Activated naive CD4-positive, alpha-beta T cell treated with anti-CD3 and anti-CD28 coated beads for 36 hours (primary cell): ENCODE measurements at regions not wholly inside any gene's neighbourhood (a gene's known extent, or its start where the extent isn't known, plus 50 kb on each side); places are given as distances from the start of the nearest gene placed in this dataset.

Source experiments
- CTCF ChIA-PET: fragments of 350-600 bp; sonication (Branson Sonifier 250); formaldehyde crosslinking; loops from one replicate; lab custom pipeline; 2021; ENCODE audit warnings: antibody characterized with exemption; lab: Charles Lee
- DNase-seq: peaks from one replicate; pipeline ENCODE4 v3.0.0-alpha.2; 2020
- H3K27ac Mint-ChIP-seq: one replicate; pipeline ENCODE4 v1.8.0; 2021; ENCODE audit warnings: mild to moderate bottlenecking, mixed read lengths
- H3K27me3 Mint-ChIP-seq: one replicate; pipeline ENCODE4 v1.8.0; 2021; ENCODE audit warnings: low read depth, mixed read lengths
- H3K36me3 Mint-ChIP-seq: one replicate; pipeline ENCODE4 v1.8.0; 2021; ENCODE audit warnings: low read depth, mixed read lengths
- H3K4me1 Mint-ChIP-seq: one replicate; pipeline ENCODE4 v1.8.0; 2021; ENCODE audit warnings: low read depth, mixed read lengths
- H3K4me3 Mint-ChIP-seq: one replicate; pipeline ENCODE4 v1.8.0; 2021; ENCODE audit warnings: mild to moderate bottlenecking, moderate library complexity, mixed read lengths
- H3K9me3 Mint-ChIP-seq: one replicate; pipeline ENCODE4 v1.8.0; 2021; ENCODE audit warnings: mixed read lengths
- intact Hi-C: fragments of 100-400 bp; cut with micrococcal nuclease; formaldehyde crosslinking; loops from one replicate; pipeline ENCODE4 v1.15.1; 2023

DNA sequence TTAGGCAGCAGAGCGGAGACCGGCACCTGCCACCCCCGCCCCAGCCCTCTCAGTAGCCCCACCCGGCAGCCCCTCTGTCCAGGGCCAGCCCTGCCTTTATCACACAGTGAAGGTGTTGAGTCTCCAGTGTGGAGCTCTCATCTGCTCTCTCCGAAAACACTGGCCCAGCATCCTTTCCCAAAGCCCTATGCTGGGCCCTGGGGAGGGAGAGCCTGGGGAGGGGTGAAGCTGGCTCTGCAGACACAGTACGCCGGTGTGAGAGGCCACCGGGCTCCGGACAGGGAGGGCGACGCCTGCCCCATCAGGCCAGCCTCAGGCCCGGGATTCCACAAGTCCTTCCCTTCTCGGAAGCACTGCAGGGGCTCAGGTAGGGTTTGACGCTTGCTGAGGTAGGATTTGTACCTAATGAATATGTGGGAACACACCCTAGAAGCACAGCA, 186.9 kb downstream of the ERMARD start:
- no peaks in the 10 kb centered on the region for H3K36me3 Mint-ChIP-seq
- H3K4me3 Mint-ChIP-seq = no peak overlapping the region
- CTCF ChIA-PET = no interaction called here
- no peak overlapping the region for H3K27ac Mint-ChIP-seq
- H3K4me1 Mint-ChIP-seq = no peaks in the 10 kb centered on the region
- H3K27me3 Mint-ChIP-seq = peaks cover 2% of the 10 kb centered on the region
- peaks cover 2% of the 10 kb centered on the region for H3K9me3 Mint-ChIP-seq
- intact Hi-C loops = no loop called here
- DNase-seq = no peak

DNA sequence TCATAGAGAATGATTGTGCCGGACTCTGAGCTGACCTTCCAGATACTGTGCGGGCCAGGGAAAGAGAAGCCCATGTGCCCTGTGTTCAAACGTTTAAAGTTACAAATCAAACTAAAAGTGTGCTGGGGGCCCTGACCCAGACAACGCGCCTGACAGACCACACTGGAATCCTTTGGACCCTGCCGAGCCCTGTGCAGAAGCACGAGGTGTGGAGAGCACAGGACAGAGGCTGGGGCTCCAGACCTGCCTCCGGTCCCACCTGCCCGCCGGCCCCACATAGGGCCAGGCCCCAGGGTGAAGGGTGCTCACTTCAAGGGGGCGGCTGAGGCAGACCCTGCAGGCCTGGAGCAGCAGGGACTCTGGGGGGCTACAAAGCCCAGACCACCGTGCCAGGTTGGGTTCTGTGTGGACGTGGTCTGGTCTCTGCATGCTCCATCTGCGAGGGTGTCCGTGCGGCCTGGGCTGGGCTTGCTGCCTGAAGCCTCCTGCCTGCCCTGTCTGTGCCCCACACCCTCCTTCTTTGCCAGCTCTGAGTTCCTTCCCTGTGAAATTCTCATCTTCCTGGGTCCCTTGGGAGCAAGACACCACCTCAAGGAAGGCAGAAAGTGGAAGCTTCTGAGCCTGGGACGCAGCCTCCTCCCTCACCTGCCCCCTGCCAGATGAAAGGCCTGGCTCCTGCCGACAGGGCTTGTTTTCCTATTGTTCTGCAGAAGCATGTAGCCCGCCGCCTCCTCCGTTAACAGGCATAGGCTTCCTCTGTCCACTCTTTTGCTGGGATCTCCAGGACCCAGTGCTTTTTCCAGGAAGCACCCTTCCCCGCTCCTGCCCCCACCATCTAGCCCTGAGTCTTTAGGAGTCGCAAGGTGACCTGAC, 186.2 kb downstream of the ERMARD start:
- CTCF ChIA-PET = no interaction called here
- peaks cover 2% of the 10 kb centered on the region for H3K27me3 Mint-ChIP-seq
- H3K4me1 Mint-ChIP-seq = no peaks in the 10 kb centered on the region
- intact Hi-C loops = no loop called here
- no peak for DNase-seq
- no peaks in the 10 kb centered on the region for H3K36me3 Mint-ChIP-seq
- H3K4me3 Mint-ChIP-seq = no peak overlapping the region
- H3K9me3 Mint-ChIP-seq = no peaks in the 10 kb centered on the region
- no peak overlapping the region for H3K27ac Mint-ChIP-seq

DNA sequence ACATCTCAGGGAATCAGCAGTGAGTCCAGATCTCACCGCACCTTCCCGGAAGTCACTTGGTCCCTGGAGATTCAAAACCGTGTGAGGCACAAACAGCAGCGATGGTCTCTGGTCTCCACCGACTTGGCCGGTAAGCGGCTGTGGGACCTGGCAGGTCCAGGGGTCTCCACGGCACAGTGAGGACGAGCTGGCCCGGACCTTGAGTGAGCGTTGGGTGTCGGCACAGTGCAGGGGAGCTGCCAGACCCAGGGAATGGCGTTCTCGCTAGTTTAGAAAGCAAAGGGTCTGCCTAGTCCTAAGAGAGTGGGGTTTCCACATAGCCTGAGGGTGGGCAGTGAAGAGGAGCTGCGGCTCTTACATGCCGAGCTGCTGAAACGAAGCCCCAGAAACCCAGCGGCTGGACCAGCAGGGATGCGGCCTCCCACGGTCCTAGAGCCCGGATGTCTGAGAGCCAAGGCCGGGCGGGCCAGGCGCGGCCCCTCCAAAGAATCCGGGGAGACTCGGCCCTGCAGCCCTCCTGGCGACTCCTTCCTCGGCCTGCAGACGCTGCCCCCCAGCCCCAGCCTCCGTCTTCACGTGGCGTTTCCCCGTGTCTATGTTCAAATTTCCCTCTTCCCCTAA, 185.0 kb downstream of the ERMARD start:
- Mint-ChIP-seq H3K9me3 (no peaks in the 10 kb centered on the region), H3K36me3 (no peaks in the 10 kb centered on the region), H3K4me1 (no peaks in the 10 kb centered on the region), H3K4me3 (no peak overlapping the region), H3K27ac (no peak overlapping the region), H3K27me3 (no peaks in the 10 kb centered on the region)
- intact Hi-C loops = no loop called here
- no peak for DNase-seq
- CTCF ChIA-PET = interaction anchor here (0.7 kb wide), 1 partner anchor 9 kb away, joined by 3 read pairs; no protein-coding TSS in a partner anchor

GRCh38 chr6:169935861-169936260, 184.4 kb downstream of the ERMARD start:
- no peaks in the 10 kb centered on the region for H3K27me3 Mint-ChIP-seq
- no peak overlapping the region for H3K27ac Mint-ChIP-seq
- CTCF ChIA-PET = no interaction called here
- H3K4me1 Mint-ChIP-seq = no peaks in the 10 kb centered on the region
- H3K9me3 Mint-ChIP-seq = no peaks in the 10 kb centered on the region
- H3K36me3 Mint-ChIP-seq = no peaks in the 10 kb centered on the region
- intact Hi-C loops = no loop called here
- DNase-seq = no peak
- H3K4me3 Mint-ChIP-seq = no peak overlapping the region

DNA sequence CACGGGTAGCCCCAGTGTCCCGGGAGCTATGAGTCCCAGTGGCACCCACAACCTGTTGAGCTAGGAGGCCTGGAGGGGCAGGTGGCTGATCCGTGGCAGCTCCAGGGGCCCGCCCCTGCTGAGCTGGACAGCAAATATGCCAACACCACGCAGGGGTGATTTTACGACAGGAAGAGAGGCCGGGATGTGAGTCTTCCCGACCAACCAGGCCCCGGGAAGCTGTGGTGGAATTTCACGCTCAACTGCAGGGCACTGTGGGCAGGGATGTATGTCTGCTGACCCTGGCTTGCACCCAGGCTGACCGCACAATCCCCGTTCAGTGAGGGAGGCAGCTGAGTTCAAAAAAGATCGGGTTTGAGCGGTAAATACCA, 183.9 kb downstream of the ERMARD start:
- CTCF ChIA-PET = no interaction called here
- Mint-ChIP-seq H3K27me3 (no peaks in the 10 kb centered on the region), H3K4me3 (no peak overlapping the region), H3K4me1 (no peaks in the 10 kb centered on the region), H3K27ac (no peak overlapping the region), H3K9me3 (no peaks in the 10 kb centered on the region), H3K36me3 (no peaks in the 10 kb centered on the region)
- intact Hi-C loops = no loop called here
- DNase-seq = no peak

GRCh38 chr6:169934699-169935347, 183.4 kb downstream of the ERMARD start:
- no peak for DNase-seq
- Mint-ChIP-seq H3K9me3 (no peaks in the 10 kb centered on the region), H3K27me3 (peaks cover 3% of the 10 kb centered on the region), H3K27ac (no peak overlapping the region), H3K36me3 (no peaks in the 10 kb centered on the region), H3K4me1 (no peaks in the 10 kb centered on the region), H3K4me3 (no peak overlapping the region)
- CTCF ChIA-PET = no interaction called here
- intact Hi-C loops = loop anchor here (5.0 kb wide), 1 partner anchor 103 kb away; no protein-coding TSS in a partner anchor

GRCh38 chr6:169933839-169934698, 182.6 kb downstream of the ERMARD start:
- no peaks in the 10 kb centered on the region for H3K36me3 Mint-ChIP-seq
- H3K4me1 Mint-ChIP-seq = no peaks in the 10 kb centered on the region
- H3K9me3 Mint-ChIP-seq = no peaks in the 10 kb centered on the region
- CTCF ChIA-PET = no interaction called here
- H3K27ac Mint-ChIP-seq = no peak overlapping the region
- peaks cover 10% of the 10 kb centered on the region for H3K27me3 Mint-ChIP-seq
- no peak overlapping the region for H3K4me3 Mint-ChIP-seq
- intact Hi-C loops = loop anchor here (5.0 kb wide), 1 partner anchor 102 kb away; no protein-coding TSS in a partner anchor
- no peak for DNase-seq

- intact Hi-C loops = loop anchor here (5.0 kb wide), 1 partner anchor 101 kb away; no protein-coding TSS in a partner anchor
- DNase-seq = no peak
- Mint-ChIP-seq H3K36me3 (no peaks in the 10 kb centered on the region), H3K9me3 (no peaks in the 10 kb centered on the region), H3K4me1 (no peaks in the 10 kb centered on the region), H3K4me3 (no peak overlapping the region), H3K27me3 (peaks cover 14% of the 10 kb centered on the region), H3K27ac (no peak overlapping the region)
- CTCF ChIA-PET = no interaction called here
These were observed 181.9 kb downstream of the ERMARD start for GRCh38 chr6:169933251-169933821.

- CTCF ChIA-PET = interaction anchor here (2.2 kb wide), 1 partner anchor 101 kb away, joined by 6 read pairs; no protein-coding TSS in a partner anchor
- no peaks in the 10 kb centered on the region for H3K4me1 Mint-ChIP-seq
- no peak overlapping the region for H3K4me3 Mint-ChIP-seq
- intact Hi-C loops = loop anchor here (5.0 kb wide), 1 partner anchor 100 kb away; no protein-coding TSS in a partner anchor
- H3K36me3 Mint-ChIP-seq = no peaks in the 10 kb centered on the region
- DNase-seq = no peak
- H3K27me3 Mint-ChIP-seq = peaks cover 14% of the 10 kb centered on the region
- no peak overlapping the region for H3K27ac Mint-ChIP-seq
- no peaks in the 10 kb centered on the region for H3K9me3 Mint-ChIP-seq
These were observed 181.1 kb downstream of the ERMARD start for GRCh38 chr6:169932491-169932890.

GRCh38 chr6:169931261-169931660, 179.8 kb downstream of the ERMARD start:
- Mint-ChIP-seq H3K9me3 (no peaks in the 10 kb centered on the region), H3K4me1 (no peaks in the 10 kb centered on the region), H3K27ac (no peak overlapping the region), H3K36me3 (no peaks in the 10 kb centered on the region), H3K27me3 (peaks cover 16% of the 10 kb centered on the region), H3K4me3 (no peak overlapping the region)
- DNase-seq = no peak
- CTCF ChIA-PET = interaction anchor here (2.2 kb wide), 1 partner anchor 100 kb away, joined by 6 read pairs; no protein-coding TSS in a partner anchor
- intact Hi-C loops = loop anchor here (5.0 kb wide), 1 partner anchor 99 kb away; no protein-coding TSS in a partner anchor

GRCh38 chr6:169930799-169931198, 179.4 kb downstream of the ERMARD start:
- CTCF ChIA-PET = interaction anchor here (2.2 kb wide), 1 partner anchor 99 kb away, joined by 6 read pairs; no protein-coding TSS in a partner anchor
- no peak overlapping the region for H3K4me3 Mint-ChIP-seq
- H3K36me3 Mint-ChIP-seq = no peaks in the 10 kb centered on the region
- H3K9me3 Mint-ChIP-seq = no peaks in the 10 kb centered on the region
- intact Hi-C loops = loop anchor here (5.0 kb wide), 1 partner anchor 98 kb away; no protein-coding TSS in a partner anchor
- no peak for DNase-seq
- H3K27me3 Mint-ChIP-seq = peaks cover 18% of the 10 kb centered on the region
- H3K27ac Mint-ChIP-seq = no peak overlapping the region
- H3K4me1 Mint-ChIP-seq = no peaks in the 10 kb centered on the region
